WTC11 (cell line): ENCODE measurements at regions not wholly inside any gene's neighbourhood (a gene's known extent, or its start where the extent isn't known, plus 50 kb on each side); places are given as distances from the start of the nearest gene placed in this dataset.
A peak's percentile ranks its signal among the peaks of the same experiment; 100 is the strongest.
"Not testable (repeated sequence)": the region's sequence is repeated elsewhere in the genome, so short reads cannot be mapped to it uniquely, and the experiment has no call there.

Experiments
- ATAC-seq: fragments of 200-7000 bp; cut with Tn5 transposase; 2 replicates; pipeline ENCODE4 v1.10.0; 2021; ENCODE audit warnings: mild to moderate bottlenecking, moderate library complexity
- CTCF ChIA-PET: fragments of 300-600 bp; sonication (Branson Sonifier 250); formaldehyde crosslinking; loops from one replicate; lab custom pipeline; 2021; ENCODE audit warnings: antibody characterized with exemption; lab: Charles Lee
- POLR2A ChIA-PET: fragments of 350-600 bp; sonication (Branson Sonifier 250); formaldehyde crosslinking; loops from one replicate; lab custom pipeline; 2021; ENCODE audit warnings: antibody characterized with exemption; lab: Charles Lee
- DNase-seq: peaks from one replicate; pipeline ENCODE4 v3.0.0; 2021; ENCODE audit warnings: low spot score
- H3K27ac Mint-ChIP-seq: 2 replicates; pipeline ENCODE4 v1.8.0; 2021; ENCODE audit warnings: mixed read lengths
- H3K27me3 Mint-ChIP-seq: 2 replicates; pipeline ENCODE4 v1.8.0; 2021; ENCODE audit warnings: low read depth, mild to moderate bottlenecking, moderate library complexity, mixed read lengths
- H3K36me3 Mint-ChIP-seq: 2 replicates; pipeline ENCODE4 v1.8.0; 2021; ENCODE audit warnings: mixed read lengths
- H3K4me1 Mint-ChIP-seq: 2 replicates; pipeline ENCODE4 v1.8.0; 2022; ENCODE audit warnings: mixed read lengths
- H3K4me3 Mint-ChIP-seq: 2 replicates; pipeline ENCODE4 v1.8.0; 2021; ENCODE audit warnings: mild to moderate bottlenecking, moderate library complexity, mixed read lengths
- H3K9me3 Mint-ChIP-seq: 2 replicates; pipeline ENCODE4 v1.8.0; 2021; ENCODE audit warnings: mixed read lengths
- ATF3 ChIP-seq: sonication (generic); formaldehyde crosslinking; conservative IDR thresholded peaks from 2 replicates; pipeline ENCODE4 v1.8.1; 2022; ENCODE audit warnings: mild to moderate bottlenecking, missing genetic modification reagents
- E2F4 ChIP-seq: sonication (generic); formaldehyde crosslinking; IDR thresholded peaks from 2 replicates; pipeline ENCODE4 v1.8.1; 2022; ENCODE audit warnings: low read depth, mild to moderate bottlenecking, moderate library complexity, missing genetic modification reagents, borderline replicate concordance
- FOXJ3 ChIP-seq: sonication (generic); formaldehyde crosslinking; IDR thresholded peaks from 2 replicates; pipeline ENCODE4 v1.9.0; 2021; ENCODE audit warnings: missing genetic modification reagents, mild to moderate bottlenecking, borderline replicate concordance
- FOXK1 ChIP-seq: sonication (generic); formaldehyde crosslinking; IDR thresholded peaks from 2 replicates; pipeline ENCODE4 v1.8.0; 2022; ENCODE audit warnings: mild to moderate bottlenecking, moderate library complexity, missing genetic modification reagents
- GABPB1 ChIP-seq: sonication (generic); formaldehyde crosslinking; IDR thresholded peaks from 2 replicates; pipeline ENCODE4 v1.8.1; 2023; ENCODE audit warnings: mild to moderate bottlenecking, missing genetic modification reagents
- JAZF1 ChIP-seq: fragments of 250-450 bp; sonication (Bioruptor Pico); IDR thresholded peaks from 2 replicates; pipeline ENCODE4 v1.9.0; 2021; ENCODE audit warnings: moderate library complexity, mild to moderate bottlenecking, inconsistent platforms
- NFE2L1 ChIP-seq: sonication (generic); formaldehyde crosslinking; IDR thresholded peaks from 2 replicates; pipeline ENCODE4 v1.8.1; 2023; ENCODE audit warnings: missing genetic modification reagents
- PRDM15 ChIP-seq: sonication (generic); formaldehyde crosslinking; IDR thresholded peaks from 2 replicates; pipeline ENCODE4 v1.8.0; 2022; ENCODE audit warnings: missing genetic modification reagents
- SOX15 ChIP-seq: fragments of 250-450 bp; sonication (Bioruptor Pico); IDR thresholded peaks from 2 replicates; pipeline ENCODE4 v1.9.0; 2021; ENCODE audit warnings: mild to moderate bottlenecking
- TP53 ChIP-seq: sonication (generic); formaldehyde crosslinking; IDR thresholded peaks from 2 replicates; pipeline ENCODE4 v1.8.1; 2023; ENCODE audit warnings: mild to moderate bottlenecking, missing genetic modification reagents
- ZNF317 ChIP-seq: sonication (generic); formaldehyde crosslinking; IDR thresholded peaks from 2 replicates; pipeline ENCODE4 v1.8.1; 2023; ENCODE audit warnings: low read depth, mild to moderate bottlenecking, moderate library complexity, missing genetic modification reagents, borderline replicate concordance
- ZNF396 ChIP-seq: fragments of 250-450 bp; sonication (Bioruptor Pico); IDR thresholded peaks from 2 replicates; pipeline ENCODE4 v1.8.0; 2021; ENCODE audit warnings: mild to moderate bottlenecking, moderate library complexity, borderline replicate concordance
- ZNF416 ChIP-seq: fragments of 250-450 bp; sonication (Bioruptor Pico); IDR thresholded peaks from 2 replicates; pipeline ENCODE4 v1.9.0; 2021; ENCODE audit warnings: mild to moderate bottlenecking, inconsistent platforms
- TF ChIP-seq, protein P1 (sequence below): fragments of 250-450 bp; sonication (Bioruptor Pico); conservative IDR thresholded peaks from 2 replicates; pipeline ENCODE4 v1.9.0; 2021; ENCODE audit warnings: mild to moderate bottlenecking

GRCh38 chr16:85205257-85205656 lies 93.0 kb upstream of the CIBAR2 start:
- POLR2A ChIA-PET, H3K27me3 Mint-ChIP-seq, H3K4me3 Mint-ChIP-seq, H3K36me3 Mint-ChIP-seq, ATAC-seq, H3K9me3 Mint-ChIP-seq, H3K27ac Mint-ChIP-seq, DNase-seq: not testable (repeated sequence)
- peaks cover 45% of the 10 kb centered on the region for H3K4me1 Mint-ChIP-seq
- CTCF ChIA-PET = interaction anchor here (0.6 to 4.6 kb wide), 5 partner anchors 18 to 91 kb away, joined by 3 to 26 read pairs (median 6); no protein-coding TSS in a partner anchor

DNA sequence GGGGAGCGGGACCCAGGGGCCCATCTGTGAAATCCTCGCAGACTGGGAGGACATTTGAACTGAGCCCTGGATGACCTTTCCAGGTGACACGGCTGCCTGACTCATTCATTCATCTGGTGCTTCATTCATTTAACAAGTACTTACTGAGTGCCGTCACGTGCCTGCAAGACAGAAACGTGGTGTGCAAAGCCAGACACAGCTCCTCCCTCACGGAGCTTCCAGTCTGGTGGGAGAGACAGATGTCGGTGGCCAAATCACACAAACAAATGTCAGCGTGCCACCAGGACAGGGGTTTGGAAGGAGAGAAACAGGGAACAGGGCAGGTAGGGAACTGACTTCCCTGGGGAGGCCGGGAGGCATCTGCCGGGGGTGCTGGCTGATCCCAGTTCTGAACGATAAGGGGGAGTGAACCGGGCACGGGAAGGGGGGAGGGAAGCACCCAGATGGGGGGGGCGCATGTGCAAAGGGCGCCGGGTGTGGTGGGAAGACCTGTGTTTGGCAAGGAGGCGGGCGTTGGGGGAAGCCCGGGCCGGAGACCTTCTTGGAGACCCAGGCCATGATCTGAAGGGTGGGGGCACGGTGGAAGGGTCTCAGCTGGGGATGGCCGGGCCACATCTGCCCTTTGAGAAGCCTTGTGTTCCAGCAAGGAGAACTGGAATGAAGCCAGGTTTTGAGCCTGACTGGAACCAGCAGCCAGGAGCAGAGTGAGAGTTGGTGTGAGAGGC lies 93.6 kb upstream of the CIBAR2 start:
- no peaks in the 10 kb centered on the region; the same call in 1 of the 2 replicates for H3K27me3 Mint-ChIP-seq
- no peak for ATAC-seq
- DNase-seq = no peak

DNA sequence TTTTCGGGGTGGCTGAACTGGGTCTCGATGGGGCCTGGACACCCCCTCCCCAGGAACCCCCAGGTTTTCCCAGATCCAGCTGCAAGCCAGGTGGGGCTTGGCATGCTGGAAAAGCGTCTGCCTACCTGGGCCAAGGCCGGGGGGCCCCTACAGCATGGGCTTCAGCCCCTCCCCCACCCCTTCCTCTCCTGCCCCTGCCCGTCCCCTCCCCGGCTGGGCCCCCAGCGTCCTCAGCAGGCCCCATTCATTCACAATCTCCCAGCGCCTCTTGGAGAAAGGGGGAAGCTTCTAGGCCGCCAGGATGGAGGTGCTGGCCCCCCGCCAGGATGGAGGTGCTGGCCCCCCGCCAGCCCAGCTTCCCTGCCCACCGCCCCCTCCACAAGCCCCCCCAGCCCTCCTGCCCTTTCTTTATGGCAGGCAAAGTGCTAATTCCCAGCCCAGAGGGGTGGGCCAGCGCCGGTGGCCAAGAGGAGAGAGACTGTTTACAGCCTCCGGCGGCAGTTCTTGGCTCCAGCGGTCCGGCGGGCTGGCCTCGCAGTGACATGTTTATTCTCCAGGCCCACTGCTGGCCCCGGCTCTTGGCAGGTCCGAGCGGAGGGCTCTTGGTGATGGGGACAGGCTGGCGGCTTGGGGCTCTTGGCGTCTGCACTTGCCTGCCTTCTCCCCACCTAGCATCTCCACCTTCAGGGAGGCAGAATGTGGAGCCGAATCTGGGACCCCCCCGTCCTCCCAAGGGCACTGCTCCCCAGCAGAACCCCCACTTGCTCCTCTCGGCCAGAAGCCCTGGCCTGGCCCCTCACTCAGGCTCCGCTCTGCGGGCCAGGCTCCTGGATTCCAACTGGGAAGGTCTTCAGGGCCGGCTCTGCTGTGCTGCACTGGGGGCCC lies 94.4 kb upstream of the CIBAR2 start:
- Mint-ChIP-seq H3K4me1 (peaks cover 34% of the 10 kb centered on the region), H3K27me3 (no peaks in the 10 kb centered on the region; the same call in 1 of the 2 replicates), H3K4me3 (no peak overlapping the region), H3K36me3 (no peaks in the 10 kb centered on the region), H3K27ac (no peak overlapping the region), H3K9me3 (no peaks in the 10 kb centered on the region)
- ATAC-seq = no peak
- ChIA-PET CTCF (interaction anchor here (0.5 to 1.6 kb wide), 7 partner anchors 19 to 1217 kb away, joined by 4 to 7 read pairs (median 4); no protein-coding TSS in a partner anchor), POLR2A (no interaction called here)
- no peak for DNase-seq
- TF ChIP-seq ZNF317 (CRISPR knock-in tag) (no peak), FOXJ3 (no peak), ZNF396 (CRISPR knock-in tag) (no peak), NFE2L1 (CRISPR knock-in tag) (no peak), TP53 (no peak), ZNF416 (CRISPR knock-in tag) (no peak), GABPB1 (CRISPR knock-in tag) (no peak), SOX15 (CRISPR knock-in tag) (no peak), E2F4 (CRISPR knock-in tag) (no peak), JAZF1 (CRISPR knock-in tag) (no peak), ATF3 (no peak)
- TF ChIP-seq, protein P1, sequence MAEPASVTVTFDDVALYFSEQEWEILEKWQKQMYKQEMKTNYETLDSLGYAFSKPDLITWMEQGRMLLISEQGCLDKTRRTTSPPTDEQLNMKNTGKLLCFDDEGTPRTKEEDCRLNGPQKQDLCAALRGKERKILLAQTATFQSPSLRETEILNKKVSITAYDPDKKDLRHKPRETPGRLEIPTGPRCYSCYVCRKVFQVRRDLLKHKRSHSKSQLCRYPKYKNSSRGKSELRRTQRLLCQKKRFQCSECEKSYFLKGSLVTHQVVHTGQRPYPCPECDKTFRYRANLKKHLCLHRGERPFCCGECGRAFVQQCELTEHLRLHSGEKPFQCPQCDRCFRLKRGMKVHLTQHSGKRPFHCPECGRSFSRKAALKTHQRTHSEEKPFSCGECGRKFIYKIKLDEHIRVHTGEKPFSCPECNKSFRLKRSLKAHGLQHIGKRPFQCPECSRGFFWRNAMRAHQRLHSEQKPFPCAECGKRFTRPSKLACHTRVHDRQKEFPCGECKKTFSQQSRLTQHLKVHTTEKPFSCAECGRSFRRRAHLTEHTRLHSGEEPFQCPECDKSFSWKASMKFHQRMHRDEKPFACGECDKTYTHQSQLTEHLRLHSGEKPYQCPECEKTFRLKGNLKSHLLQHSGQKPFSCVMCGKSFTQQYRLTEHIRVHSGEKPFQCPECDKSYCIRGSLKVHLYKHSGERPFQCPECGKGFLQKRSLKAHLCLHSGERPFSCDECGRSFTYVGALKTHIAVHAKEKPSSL (CRISPR knock-in tag) = no peak

More for the DNA sequence above, 93.6 kb upstream of the CIBAR2 start:
- CTCF ChIA-PET = interaction anchor here (0.5 to 1.9 kb wide), 7 partner anchors 18 to 104 kb away, joined by 3 to 7 read pairs (median 4); no protein-coding TSS in a partner anchor
- Mint-ChIP-seq H3K9me3 (no peaks in the 10 kb centered on the region), H3K4me1 (peaks cover 40% of the 10 kb centered on the region), H3K36me3 (no peaks in the 10 kb centered on the region), H3K27ac (peak overlapping the region; percentile 97), H3K4me3 (no peak overlapping the region)
- POLR2A ChIA-PET = no interaction called here
- TF ChIP-seq PRDM15 (CRISPR knock-in tag) (0 out of 2 replicates have a peak, but pooled peaks have one; percentile 10), FOXK1 (CRISPR knock-in tag) (no peak)
